CD4-positive, alpha-beta T cell (primary cell): ENCODE measurements at regions not wholly inside any gene's neighbourhood (a gene's known extent, or its start where the extent isn't known, plus 50 kb on each side); places are given as distances from the start of the nearest gene placed in this dataset.

Experiments used
- ATAC-seq: fragments of 200-7000 bp; cut with Tn5 transposase; one replicate; pipeline ENCODE4 v1.10.0; 2022; ENCODE audit warnings: mild to moderate bottlenecking; ENCODE audit not compliant: poor library complexity
- CTCF ChIA-PET: fragments of 350-600 bp; sonication (Branson Sonifier 250); formaldehyde crosslinking; loops from one replicate; lab custom pipeline; 2021; ENCODE audit warnings: antibody characterized with exemption, inconsistent platforms; lab: Charles Lee
- POLR2A ChIA-PET: fragments of 350-600 bp; sonication (Branson Sonifier 250); formaldehyde crosslinking; loops from one replicate; lab custom pipeline; 2021; ENCODE audit warnings: antibody characterized with exemption, inconsistent platforms; lab: Charles Lee
- DNase-seq, 14 experiments: peaks; one replicate each; pipeline ENCODE4 v3.0.0-alpha.2; 2013 to 2020; ENCODE audit warnings: mixed read lengths in 2 of 14
- H3K27ac ChIP-seq, 2 donors: one replicate each; pipeline versions ENCODE4 v1.5.1 to v1.7.0; 2013; ENCODE audit warnings: low read length in 2 of 2, low read depth in 1 of 2, mild to moderate bottlenecking in 1 of 2
- H3K27me3 ChIP-seq, 2 experiments: 1 replicate in 1 of 2; 2 replicates in 1 of 2; pipeline versions ENCODE4 v1.6.1 to v1.7.0; 2013; ENCODE audit warnings: low read length in 2 of 2, control low read depth in 1 of 2, mild to moderate bottlenecking in 1 of 2, moderate library complexity in 1 of 2; ENCODE audit not compliant: insufficient read depth in 2 of 2, control insufficient read depth in 1 of 2
- H3K36me3 ChIP-seq: one replicate; pipeline ENCODE4 v1.6.1; 2013; ENCODE audit warnings: low read length, control low read depth; ENCODE audit not compliant: insufficient read depth
- H3K4me1 ChIP-seq: one replicate; pipeline ENCODE4 v1.6.1; 2013; ENCODE audit warnings: low read length, control low read depth; ENCODE audit not compliant: insufficient read depth
- H3K4me3 ChIP-seq: one replicate; pipeline ENCODE4 v1.5.1; 2013; ENCODE audit warnings: mild to moderate bottlenecking, low read length, moderate library complexity
- H3K9me3 ChIP-seq, 2 experiments: 1 replicate in 1 of 2; 2 replicates in 1 of 2; pipeline versions ENCODE4 v1.6.1 to v1.7.0; 2013; ENCODE audit warnings: low read length in 2 of 2, mild to moderate bottlenecking in 2 of 2, control low read depth in 1 of 2, moderate library complexity in 1 of 2; ENCODE audit not compliant: control insufficient read depth in 1 of 2, insufficient read depth in 1 of 2
- H3K27ac Mint-ChIP-seq: one replicate; pipeline ENCODE4 v1.8.0; 2020; ENCODE audit warnings: mixed read lengths
- H3K27me3 Mint-ChIP-seq: one replicate; pipeline ENCODE4 v1.8.0; 2021; ENCODE audit warnings: mixed read lengths
- H3K36me3 Mint-ChIP-seq: one replicate; pipeline ENCODE4 v1.8.0; 2021; ENCODE audit warnings: low read depth, mixed read lengths
- H3K4me1 Mint-ChIP-seq: one replicate; pipeline ENCODE4 v1.8.0; 2021; ENCODE audit warnings: low read depth, mixed read lengths
- H3K4me3 Mint-ChIP-seq: one replicate; pipeline ENCODE4 v1.8.0; 2020; ENCODE audit warnings: mild to moderate bottlenecking, mixed read lengths
- H3K9me3 Mint-ChIP-seq: one replicate; pipeline ENCODE4 v1.8.0; 2020; ENCODE audit warnings: mixed read lengths
- CTCF ChIP-seq: fragments of 200-600 bp; IDR thresholded peaks from one replicate; pipeline ENCODE4 v1.8.0; 2022; ENCODE audit warnings: antibody characterized with exemption, mild to moderate bottlenecking
- intact Hi-C, 2 experiments: fragments of 100-400 bp; cut with DNase I in 1 of 2; cut with micrococcal nuclease in 1 of 2; formaldehyde crosslinking; loops; one replicate each; pipeline versions ENCODE4 v1.15.1 to v1.9.0; 2023 to 2025; cut with DNase I, micrococcal nuclease

- intact Hi-C loops: no loop called here
- no peaks in the 10 kb centered on the region for H3K4me1 Mint-ChIP-seq
- no peak overlapping the region for H3K4me3 Mint-ChIP-seq
- DNase-seq: no peak
- H3K27me3 ChIP-seq: no peaks in the 10 kb centered on the region
- no peaks in the 10 kb centered on the region for H3K36me3 ChIP-seq
- ChIA-PET CTCF (no interaction called here), POLR2A (no interaction called here)
- H3K4me3 ChIP-seq: no peak overlapping the region
- no peaks in the 10 kb centered on the region for H3K27me3 Mint-ChIP-seq
- no peaks in the 10 kb centered on the region for H3K4me1 ChIP-seq
- TF ChIP-seq CTCF: no peak
- no peak overlapping the region for H3K27ac Mint-ChIP-seq
- H3K36me3 Mint-ChIP-seq: no peaks in the 10 kb centered on the region
- H3K27ac ChIP-seq: no peak overlapping the region
- H3K9me3 ChIP-seq: no peaks in the 10 kb centered on the region
- no peaks in the 10 kb centered on the region for H3K9me3 Mint-ChIP-seq
- no peak for ATAC-seq
Observed at GRCh38 chr6:40963019-40963418, 76.0 kb downstream of the UNC5CL start.

- Histone ChIP-seq H3K36me3 (no peaks in the 10 kb centered on the region), H3K27ac (no peak overlapping the region), H3K4me3 (no peak overlapping the region), H3K9me3 (no peaks in the 10 kb centered on the region), H3K4me1 (no peaks in the 10 kb centered on the region), H3K27me3 (no peaks in the 10 kb centered on the region)
- POLR2A ChIA-PET: no interaction called here
- H3K27me3 Mint-ChIP-seq: no peaks in the 10 kb centered on the region
- ATAC-seq (no peak), DNase-seq (peak in 2 of 14 experiments; percentile 15 to 17)
- H3K27ac Mint-ChIP-seq: no peak overlapping the region
- H3K4me1 Mint-ChIP-seq: no peaks in the 10 kb centered on the region
- no peak for TF ChIP-seq CTCF
- CTCF ChIA-PET: no interaction called here
- intact Hi-C loops: no loop called here
- no peak overlapping the region for H3K4me3 Mint-ChIP-seq
- no peaks in the 10 kb centered on the region for H3K36me3 Mint-ChIP-seq
- H3K9me3 Mint-ChIP-seq: no peaks in the 10 kb centered on the region
Observed at GRCh38 chr6:40962241-40962640, 76.8 kb downstream of the UNC5CL start.

- Histone ChIP-seq H3K27ac (no peak overlapping the region), H3K36me3 (no peaks in the 10 kb centered on the region), H3K27me3 (no peaks in the 10 kb centered on the region), H3K4me1 (no peaks in the 10 kb centered on the region), H3K4me3 (no peak overlapping the region), H3K9me3 (no peaks in the 10 kb centered on the region)
- DNase-seq: no peak
- TF ChIP-seq CTCF: no peak
- Mint-ChIP-seq H3K27ac (no peak overlapping the region), H3K36me3 (no peaks in the 10 kb centered on the region), H3K4me1 (no peaks in the 10 kb centered on the region), H3K4me3 (no peak overlapping the region), H3K27me3 (no peaks in the 10 kb centered on the region), H3K9me3 (no peaks in the 10 kb centered on the region)
- no peak for ATAC-seq
- CTCF ChIA-PET: no interaction called here
- intact Hi-C loops: no loop called here
- POLR2A ChIA-PET: no interaction called here
Observed at GRCh38 chr6:40961831-40962230, 77.2 kb downstream of the UNC5CL start.
